ENCODE measurements at regions not wholly inside any gene's neighbourhood (a gene's known extent, or its start where the extent isn't known, plus 50 kb on each side); places are given as distances from the start of the nearest gene placed in this dataset.

GRCh38 chr2:564471-565181 lies 112.6 kb downstream of the TMEM18 start:
- ATAC-seq (no peak), FAIRE-seq (no peak), DNase-seq (ENCODE audit: low read depth, low spot score) (no peak)
- ChIA-PET POLR2A (no interaction called here), CTCF (no interaction called here), RAD21 (ENCODE audit: unreplicated experiment) (no interaction called here), SMC1A (ENCODE audit: uncharacterized antibody, unreplicated experiment) (no interaction called here)
- Histone ChIP-seq H3K79me2 (ENCODE audit: control insufficient read depth, insufficient read depth, low read length) (no peaks in the 10 kb centered on the region), H3K4me2 (ENCODE audit: control insufficient read depth, insufficient read depth) (no peak overlapping the region), H3K36me3 (ENCODE audit: control insufficient read depth in 2 of 2, insufficient read depth in 2 of 2, low read length in 1 of 2) (no peaks in the 10 kb centered on the region), H3K27ac (ENCODE audit: control insufficient read depth, insufficient read depth) (no peak overlapping the region), H2AFZ (ENCODE audit: control insufficient read depth, low read depth, low read length) (no peak overlapping the region), H3K4me1 (ENCODE audit: control insufficient read depth, insufficient read depth, low read length) (no peaks in the 10 kb centered on the region), H3K27me3 (replicated peaks in 1 of 2; ENCODE audit: control insufficient read depth in 2 of 2, insufficient read depth in 2 of 2, low read length in 1 of 2) (no peaks in the 10 kb centered on the region), H4K20me1 (ENCODE audit: control insufficient read depth, insufficient read depth) (no peaks in the 10 kb centered on the region), H3K9me3 (replicated peaks; ENCODE audit: control insufficient read depth, insufficient read depth, low read length) (no peaks in the 10 kb centered on the region), H3K4me3 (no peak overlapping the region), H3K9ac (ENCODE audit: control insufficient read depth, insufficient read depth, low read length) (no peak overlapping the region)
- 42% methylated on average over 16 of the region's 19 CpGs for WGBS (ENCODE audit: insufficient coverage, insufficient replicate concordance, low lambda C conversion rate, missing lambda C conversion rate)
- TF ChIP-seq IRF5 (IDR thresholded peaks at IDR 0.05; ENCODE audit: borderline replicate concordance): no peak
- TF ChIP-seq DPF2 (IDR thresholded peaks at IDR 0.05): no peak
- TF ChIP-seq SMAD5 (IDR thresholded peaks at IDR 0.05; ENCODE audit: low read depth): no peak
- intact Hi-C loops (cut with micrococcal nuclease; ENCODE audit: unreplicated experiment) (no loop called here), in situ Hi-C loops (cut with MboI) (no loop called here)
- BruUV-seq (replicated peaks): no TSS peak

DNA sequence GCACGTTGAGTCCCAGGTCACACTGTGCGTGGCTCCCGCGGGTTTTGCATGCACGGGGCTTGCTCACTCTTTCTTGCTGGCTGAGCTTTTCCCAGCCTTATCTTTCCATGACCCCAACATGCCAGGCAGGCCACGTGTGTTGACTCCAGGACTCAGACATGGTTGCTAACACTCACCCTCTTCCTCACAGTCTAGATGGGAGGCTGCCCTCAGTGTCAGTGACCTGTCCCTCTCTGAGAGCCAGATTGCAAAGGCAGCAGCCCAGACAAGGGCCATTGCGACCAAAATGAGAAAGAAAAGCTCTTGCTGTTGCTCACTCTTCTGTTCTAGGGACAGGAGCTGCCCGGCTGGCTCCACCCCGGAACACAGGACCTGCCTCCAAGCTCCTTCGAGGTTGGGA lies 113.7 kb downstream of the TMEM18 start:
- Histone ChIP-seq H3K9me3 (replicated peaks; ENCODE audit: control insufficient read depth, insufficient read depth, low read length) (no peaks in the 10 kb centered on the region), H3K4me1 (ENCODE audit: control insufficient read depth, insufficient read depth, low read length) (no peaks in the 10 kb centered on the region), H2AFZ (ENCODE audit: control insufficient read depth, low read depth, low read length) (no peak overlapping the region), H3K4me2 (ENCODE audit: control insufficient read depth, insufficient read depth) (no peak overlapping the region), H3K27ac (ENCODE audit: control insufficient read depth, insufficient read depth) (no peak overlapping the region), H3K9ac (ENCODE audit: control insufficient read depth, insufficient read depth, low read length) (no peak overlapping the region), H3K36me3 (ENCODE audit: control insufficient read depth in 2 of 2, insufficient read depth in 2 of 2, low read length in 1 of 2) (no peaks in the 10 kb centered on the region), H3K27me3 (replicated peaks in 1 of 2; ENCODE audit: control insufficient read depth in 2 of 2, insufficient read depth in 2 of 2, low read length in 1 of 2) (no peaks in the 10 kb centered on the region), H3K79me2 (ENCODE audit: control insufficient read depth, insufficient read depth, low read length) (no peaks in the 10 kb centered on the region), H3K4me3 (no peak overlapping the region), H4K20me1 (ENCODE audit: control insufficient read depth, insufficient read depth) (no peaks in the 10 kb centered on the region)
- DNase-seq (ENCODE audit: low read depth, low spot score) (no peak), ATAC-seq (no peak), FAIRE-seq (no peak)
- 38% methylated on average over 10 of the region's 10 CpGs for WGBS (ENCODE audit: insufficient coverage, insufficient replicate concordance, low lambda C conversion rate, missing lambda C conversion rate)
- ChIA-PET CTCF (no interaction called here), SMC1A (ENCODE audit: uncharacterized antibody, unreplicated experiment) (no interaction called here), RAD21 (ENCODE audit: unreplicated experiment) (no interaction called here), POLR2A (no interaction called here)
- intact Hi-C loops (cut with micrococcal nuclease; ENCODE audit: unreplicated experiment): no loop called here
- in situ Hi-C loops (cut with MboI): no loop called here
- BruUV-seq (replicated peaks): no TSS peak
- no peak for TF ChIP-seq EP300 (IDR thresholded peaks at IDR 0.05; ENCODE audit: borderline replicate concordance in 1 of 2, control insufficient read depth in 1 of 2, low read depth in 2 of 2, low read length in 2 of 2)
- TF ChIP-seq E2F4 (IDR thresholded peaks at IDR 0.05; ENCODE audit: low read depth, low read length): no peak
- TF ChIP-seq, protein P1, sequence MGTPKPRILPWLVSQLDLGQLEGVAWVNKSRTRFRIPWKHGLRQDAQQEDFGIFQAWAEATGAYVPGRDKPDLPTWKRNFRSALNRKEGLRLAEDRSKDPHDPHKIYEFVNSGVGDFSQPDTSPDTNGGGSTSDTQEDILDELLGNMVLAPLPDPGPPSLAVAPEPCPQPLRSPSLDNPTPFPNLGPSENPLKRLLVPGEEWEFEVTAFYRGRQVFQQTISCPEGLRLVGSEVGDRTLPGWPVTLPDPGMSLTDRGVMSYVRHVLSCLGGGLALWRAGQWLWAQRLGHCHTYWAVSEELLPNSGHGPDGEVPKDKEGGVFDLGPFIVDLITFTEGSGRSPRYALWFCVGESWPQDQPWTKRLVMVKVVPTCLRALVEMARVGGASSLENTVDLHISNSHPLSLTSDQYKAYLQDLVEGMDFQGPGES (IDR thresholded peaks at IDR 0.05): no peak
- TF ChIP-seq, protein P2, sequence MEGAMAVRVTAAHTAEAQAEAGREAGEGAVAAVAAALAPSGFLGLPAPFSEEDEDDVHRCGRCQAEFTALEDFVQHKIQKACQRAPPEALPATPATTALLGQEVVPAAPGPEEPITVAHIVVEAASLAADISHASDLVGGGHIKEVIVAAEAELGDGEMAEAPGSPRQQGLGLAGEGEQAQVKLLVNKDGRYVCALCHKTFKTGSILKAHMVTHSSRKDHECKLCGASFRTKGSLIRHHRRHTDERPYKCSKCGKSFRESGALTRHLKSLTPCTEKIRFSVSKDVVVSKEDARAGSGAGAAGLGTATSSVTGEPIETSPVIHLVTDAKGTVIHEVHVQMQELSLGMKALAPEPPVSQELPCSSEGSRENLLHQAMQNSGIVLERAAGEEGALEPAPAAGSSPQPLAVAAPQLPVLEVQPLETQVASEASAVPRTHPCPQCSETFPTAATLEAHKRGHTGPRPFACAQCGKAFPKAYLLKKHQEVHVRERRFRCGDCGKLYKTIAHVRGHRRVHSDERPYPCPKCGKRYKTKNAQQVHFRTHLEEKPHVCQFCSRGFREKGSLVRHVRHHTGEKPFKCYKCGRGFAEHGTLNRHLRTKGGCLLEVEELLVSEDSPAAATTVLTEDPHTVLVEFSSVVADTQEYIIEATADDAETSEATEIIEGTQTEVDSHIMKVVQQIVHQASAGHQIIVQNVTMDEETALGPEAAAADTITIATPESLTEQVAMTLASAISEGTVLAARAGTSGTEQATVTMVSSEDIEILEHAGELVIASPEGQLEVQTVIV (IDR thresholded peaks at IDR 0.05; ENCODE audit: borderline replicate concordance, partially characterized antibody): no peak

All from GM12878 (cell line).